ENCODE measurements at regions not wholly inside any gene's neighbourhood (a gene's known extent, or its start where the extent isn't known, plus 50 kb on each side); places are given as distances from the start of the nearest gene placed in this dataset.

GRCh38 chr12:72989458-72989947 lies 717.3 kb downstream of the TRHDE start:
- TF ChIP-seq EZH2 (IDR thresholded peaks at IDR 0.05; ENCODE audit: borderline replicate concordance, low read depth, low read length, poor library complexity, severe bottlenecking) (no peak), CTCF (conservative IDR thresholded peaks at IDR 0.05; ENCODE audit: low read depth, low read length) (no peak)

Measured in A673 (cell line).